Stomach (tissue), 8 donors: ENCODE measurements at regions not wholly inside any gene's neighbourhood (a gene's known extent, or its start where the extent isn't known, plus 50 kb on each side); places are given as distances from the start of the nearest gene placed in this dataset.
"Not testable (repeated sequence)": the region's sequence is repeated elsewhere in the genome, so short reads cannot be mapped to it uniquely, and the experiment has no call there.

Experiments
- DNase-seq, 2 donors: peaks; one replicate each; pipeline versions ENCODE4 v3.0.0 to v3.0.0-alpha.2; 2013 to 2019
- H3K27ac ChIP-seq, 5 donors: fragments of 200-600 bp in 4 of 5; sonication (generic) in 4 of 5; one replicate each; pipeline ENCODE4 v1.5.1; 2013 to 2019; ENCODE audit warnings: mild to moderate bottlenecking in 1 of 5, moderate library complexity in 1 of 5
- H3K27me3 ChIP-seq, 3 donors: fragments of 200-600 bp; sonication (generic); one replicate each; pipeline ENCODE4 v1.5.1; 2017 to 2019; ENCODE audit warnings: mixed run types in 1 of 3
- H3K36me3 ChIP-seq, 4 donors: fragments of 200-600 bp; sonication (generic); 1 replicate in 3 of 4; 2 replicates in 1 of 4; pipeline ENCODE4 v1.5.1; 2016 to 2019
- H3K4me1 ChIP-seq, 4 donors: fragments of 200-600 bp; sonication (generic); one replicate each; pipeline ENCODE4 v1.5.1; 2016 to 2019
- H3K4me3 ChIP-seq, 4 donors: fragments of 200-600 bp; sonication (generic) in 3 of 4; one replicate each; pipeline ENCODE4 v1.5.1; 2016 to 2019; ENCODE audit warnings: mild to moderate bottlenecking in 1 of 4
- H3K9me3 ChIP-seq, 4 donors: fragments of 200-600 bp; sonication (generic); one replicate each; pipeline ENCODE4 v1.5.1; 2016 to 2019
- CTCF ChIP-seq, 7 experiments: fragments of 450-650 bp in 4 of 7; fragments of 200-600 bp in 3 of 7; sonication (generic) in 3 of 7; IDR thresholded peaks; one replicate each; pipeline ENCODE4 v1.5.1; 2016 to 2019; ENCODE audit warnings: antibody characterized with exemption in 7 of 7, control low read depth in 2 of 7, mild to moderate bottlenecking in 1 of 7
- EP300 ChIP-seq: sonication (generic); formaldehyde crosslinking; IDR thresholded peaks from one replicate; pipeline ENCODE4 v1.6.1; 2017; ENCODE audit warnings: antibody characterized with exemption
- POLR2A ChIP-seq, 4 donors: fragments of 450-650 bp; IDR thresholded peaks; one replicate each; pipeline ENCODE4 v1.6.1; 2016; ENCODE audit warnings: antibody characterized with exemption in 4 of 4, control low read depth in 2 of 4, mild to moderate bottlenecking in 1 of 4, moderate library complexity in 1 of 4
- POLR2AphosphoS5 ChIP-seq, 3 donors: sonication (generic); formaldehyde crosslinking; IDR thresholded peaks; one replicate each; pipeline ENCODE4 v1.6.1; 2016; ENCODE audit warnings: antibody characterized with exemption in 3 of 3
- WGBS, 5 donors: extraction: QIAGEN DNeasy Blood & Tissue Kit in 3 of 5; methylation state at CpG; one replicate each; pipeline versions ENCODE4 v1.1.5 to v1.1.7; 2013 to 2018; 5-methylcytosine and 5-hydroxymethylcytosine counted together
- intact Hi-C: fragments of 100-400 bp; cut with DNase I; formaldehyde crosslinking; loops from one replicate; pipeline ENCODE4 v1.15.1; 2023; ENCODE audit warnings: low total_unique reads
- donor health status: healthy with polysubstance abuse.
- donor health status: Bipolar disorder and iron deficiency.
- donor health status: healthy.

DNA sequence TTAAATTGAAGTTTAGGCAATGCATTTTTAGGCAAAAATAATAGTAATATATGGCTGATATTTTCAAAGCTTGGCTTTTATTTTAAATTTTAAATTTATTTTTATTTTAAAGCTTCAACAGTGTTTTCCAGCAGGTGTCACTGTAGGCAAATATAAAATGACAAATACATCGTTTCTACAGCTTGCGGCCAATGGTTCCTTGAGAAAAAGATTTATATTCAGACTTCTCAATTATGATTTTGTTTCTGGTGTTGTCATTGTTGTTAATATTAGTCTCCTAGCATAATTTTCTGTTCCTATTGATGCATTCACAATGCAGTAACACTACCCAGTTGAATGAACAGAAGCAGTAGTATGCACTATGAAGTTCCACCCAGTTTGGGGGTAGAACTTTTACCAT is 220.7 kb upstream of the DNAJC19 start:
- peak in 1 of 2 donors; percentile 56 for DNase-seq
- intact Hi-C loops = no loop called here

DNA sequence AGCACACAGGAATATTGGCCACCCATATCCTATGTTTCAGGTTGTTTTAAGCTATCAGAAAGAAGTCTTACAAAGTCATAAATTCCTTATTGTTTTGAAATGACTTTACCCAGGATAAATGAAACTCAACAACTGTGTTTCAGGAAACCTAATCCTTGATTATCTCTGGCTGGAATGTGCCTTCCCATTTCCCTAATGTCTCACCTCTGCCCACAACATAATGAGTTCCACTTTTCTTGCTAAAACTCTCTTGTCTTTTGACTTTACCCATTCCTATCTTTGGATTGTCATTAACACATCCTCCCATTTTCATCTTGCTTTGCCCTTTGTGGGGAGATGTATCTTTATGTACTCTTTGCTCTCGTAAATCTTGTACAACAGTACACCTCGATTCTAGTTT is 200.0 kb upstream of the DNAJC19 start:
- 82 to 89% (median 84%) methylated on average over 2 of the region's 2 CpGs for WGBS, 5 donors
- intact Hi-C loops = no loop called here
- H3K9me3 ChIP-seq = no peaks in the 10 kb centered on the region

More for the DNA sequence above, 220.7 kb upstream of the DNAJC19 start:
- Histone ChIP-seq H3K27me3 (no peaks in the 10 kb centered on the region), H3K4me3 (no peak overlapping the region), H3K4me1 (no peaks in the 10 kb centered on the region), H3K27ac (no peak overlapping the region), H3K36me3 (no peaks in the 10 kb centered on the region), H3K9me3 (no peaks in the 10 kb centered on the region)
- TF ChIP-seq POLR2A (IDR thresholded peaks at IDR 0.05) = no peak
- no peak for TF ChIP-seq POLR2AphosphoS5 (IDR thresholded peaks at IDR 0.05)
- peak in 3 of 7 experiments; percentile 28 to 31 (median 29) for TF ChIP-seq CTCF (IDR thresholded peaks at IDR 0.05)
- 4 to 12% (median 7%) methylated on average over 2 of the region's 2 CpGs for WGBS, 5 donors

GRCh38 chr3:181183764-181184163 is 194.2 kb upstream of the DNAJC19 start:
- Histone ChIP-seq H3K36me3 (no peaks in the 10 kb centered on the region), H3K9me3 (no peaks in the 10 kb centered on the region), H3K4me3 (no peak overlapping the region), H3K27ac (no peak overlapping the region), H3K4me1 (no peaks in the 10 kb centered on the region), H3K27me3 (no peaks in the 10 kb centered on the region)
- TF ChIP-seq POLR2AphosphoS5 (IDR thresholded peaks at IDR 0.05) (no peak), POLR2A (IDR thresholded peaks at IDR 0.05) (no peak), EP300 (no peak), CTCF (IDR thresholded peaks at IDR 0.05) (no peak)
- 89 to 100% (median 94%) methylated on average over 1 of the region's 1 CpG for WGBS, 5 donors
- DNase-seq = no peak
- intact Hi-C loops = no loop called here

More for the DNA sequence above, 200.0 kb upstream of the DNAJC19 start:
- Histone ChIP-seq H3K4me1 (no peaks in the 10 kb centered on the region), H3K27me3 (no peaks in the 10 kb centered on the region), H3K36me3 (no peaks in the 10 kb centered on the region), H3K4me3 (no peak overlapping the region), H3K27ac (no peak overlapping the region)
- no peak for DNase-seq
- TF ChIP-seq POLR2A (IDR thresholded peaks at IDR 0.05) (no peak), EP300 (no peak), POLR2AphosphoS5 (IDR thresholded peaks at IDR 0.05) (no peak), CTCF (IDR thresholded peaks at IDR 0.05) (no peak)

DNA sequence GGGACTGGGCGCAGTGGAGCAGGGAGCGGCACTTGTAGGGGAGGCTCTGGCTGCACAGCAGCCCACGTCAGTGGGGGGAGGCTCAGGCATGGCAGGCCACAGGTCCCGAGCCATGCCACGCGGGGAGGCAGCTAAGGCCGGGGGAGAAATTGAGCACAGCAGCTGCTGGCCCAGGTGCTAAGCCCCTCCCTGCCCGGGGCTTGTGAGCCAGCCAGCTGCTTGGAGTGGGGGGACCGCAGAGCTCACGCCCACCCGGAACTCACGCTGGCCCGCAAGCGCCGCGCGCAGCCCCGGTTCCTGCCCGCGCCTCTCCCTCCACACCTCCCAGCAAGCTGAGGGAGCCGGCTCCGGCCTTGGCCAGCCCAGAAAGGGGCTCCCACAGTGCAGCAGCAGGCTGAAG is 193.5 kb upstream of the DNAJC19 start:
- WGBS, 5 donors = 91 to 97% (median 94%) methylated on average over 20 to 22 of the region's 22 CpGs
- H3K27ac ChIP-seq, H3K36me3 ChIP-seq, H3K9me3 ChIP-seq, H3K4me3 ChIP-seq, H3K27me3 ChIP-seq, intact Hi-C loops, DNase-seq, H3K4me1 ChIP-seq: not testable (repeated sequence)

GRCh38 chr3:181178991-181179390 is 189.5 kb upstream of the DNAJC19 start:
- Histone ChIP-seq H3K27ac (no peak overlapping the region), H3K4me1 (peaks cover 0 to 7% (median 3%) of the 10 kb centered on the region in 4 donors), H3K4me3 (no peak overlapping the region), H3K27me3 (no peaks in the 10 kb centered on the region), H3K36me3 (no peaks in the 10 kb centered on the region), H3K9me3 (no peaks in the 10 kb centered on the region)
- TF ChIP-seq POLR2AphosphoS5 (IDR thresholded peaks at IDR 0.05) (no peak), EP300 (no peak), CTCF (IDR thresholded peaks at IDR 0.05) (no peak), POLR2A (IDR thresholded peaks at IDR 0.05) (no peak)
- WGBS, 5 donors = 77 to 88% (median 85%) methylated on average over 7 of the region's 7 CpGs
- intact Hi-C loops = no loop called here
- no peak for DNase-seq
